22Rv1 (cell line): ENCODE measurements at regions not wholly inside any gene's neighbourhood (a gene's known extent, or its start where the extent isn't known, plus 50 kb on each side); places are given as distances from the start of the nearest gene placed in this dataset.

Experiments
- H3K27ac ChIP-seq: fragments of 450-650 bp; 2 replicates; pipeline ENCODE4 v1.5.1; 2017
- CTCF ChIP-seq: fragments of 450-650 bp; IDR thresholded peaks from 2 replicates; pipeline ENCODE4 v1.5.1; 2017; ENCODE audit warnings: mild to moderate bottlenecking
- ZFX ChIP-seq: fragments of 450-650 bp; IDR thresholded peaks from 2 replicates; pipeline ENCODE4 v1.6.1; 2017; ENCODE audit warnings: antibody characterized with exemption, borderline replicate concordance

- no peak for TF ChIP-seq CTCF
- TF ChIP-seq ZFX: no peak
- no peak overlapping the region for H3K27ac ChIP-seq
Observed at GRCh38 chr4:123133397-123134050, 211.1 kb upstream of the NUDT6 start.

GRCh38 chr4:123144616-123145015 is 222.2 kb upstream of the NUDT6 start:
- no peak for TF ChIP-seq CTCF
- TF ChIP-seq ZFX: no peak
- H3K27ac ChIP-seq: no peak overlapping the region

GRCh38 chr4:123158576-123158975 is 236.2 kb upstream of the NUDT6 start:
- TF ChIP-seq CTCF (no peak), ZFX (no peak)

GRCh38 chr4:123159479-123159878 is 237.1 kb upstream of the NUDT6 start:
- H3K27ac ChIP-seq: no peak overlapping the region
- TF ChIP-seq CTCF (no peak), ZFX (no peak)

More at GRCh38 chr4:123158576-123158975, 236.2 kb upstream of the NUDT6 start:
- no peak overlapping the region for H3K27ac ChIP-seq

- no peak overlapping the region for H3K27ac ChIP-seq
- TF ChIP-seq CTCF (no peak), ZFX (no peak)
Observed at GRCh38 chr4:123162859-123163258, 233.7 kb upstream of the SPRY1 start.

GRCh38 chr4:123163501-123163900 is 233.1 kb upstream of the SPRY1 start:
- no peak for TF ChIP-seq CTCF
- TF ChIP-seq ZFX: no peak
- no peak overlapping the region for H3K27ac ChIP-seq

- H3K27ac ChIP-seq: no peak overlapping the region
- TF ChIP-seq ZFX (no peak), CTCF (no peak)
Observed at GRCh38 chr4:123166023-123166422, 230.6 kb upstream of the SPRY1 start.
